Prostate gland (tissue), 2 donors: ENCODE measurements at regions not wholly inside any gene's neighbourhood (a gene's known extent, or its start where the extent isn't known, plus 50 kb on each side); places are given as distances from the start of the nearest gene placed in this dataset.

Source experiments
- DNase-seq: peaks from one replicate; pipeline ENCODE4 v3.0.0-alpha.2; 2019; ENCODE audit warnings: low spot score
- H3K27ac ChIP-seq, 2 donors: fragments of 200-600 bp; sonication (generic); 2 replicates each; pipeline ENCODE4 v1.5.1; 2017 to 2019
- H3K27me3 ChIP-seq: fragments of 200-600 bp; sonication (generic); replicated peaks from 2 replicates; pipeline ENCODE4 v1.5.1; 2019; ENCODE audit not compliant: insufficient read depth
- H3K36me3 ChIP-seq, 2 donors: fragments of 200-600 bp; sonication (generic); 1 replicate in 1 of 2; 2 replicates in 1 of 2; pipeline versions ENCODE4 v1.5.1 to v1.8.1; 2017 to 2019
- H3K4me1 ChIP-seq: fragments of 200-600 bp; sonication (generic); replicated peaks from 2 replicates; pipeline ENCODE4 v1.5.1; 2019
- H3K4me3 ChIP-seq, 2 donors: fragments of 200-600 bp; sonication (generic); 2 replicates each; pipeline ENCODE4 v1.5.1; 2017 to 2019
- H3K9me3 ChIP-seq: fragments of 200-600 bp; sonication (generic); 2 replicates; pipeline ENCODE4 v1.5.1; 2017
- CTCF ChIP-seq, 4 experiments: fragments of 200-600 bp in 2 of 4; fragments of 450-650 bp in 2 of 4; sonication (generic) in 2 of 4; IDR thresholded peaks; 1 replicate in 3 of 4; 2 replicates in 1 of 4; pipeline ENCODE4 v1.5.1; 2016 to 2019; ENCODE audit warnings: antibody characterized with exemption in 4 of 4, mild to moderate bottlenecking in 2 of 4, moderate library complexity in 2 of 4
- POLR2A ChIP-seq: fragments of 450-650 bp; IDR thresholded peaks from one replicate; pipeline ENCODE4 v1.6.1; 2016; ENCODE audit warnings: antibody characterized with exemption, mild to moderate bottlenecking
- POLR2AphosphoS5 ChIP-seq: sonication (generic); formaldehyde crosslinking; IDR thresholded peaks from one replicate; pipeline ENCODE4 v1.6.1; 2017; ENCODE audit warnings: antibody characterized with exemption
- WGBS: methylation state at CpG from one replicate; pipeline ENCODE4 v1.1.5; 2018; 5-methylcytosine and 5-hydroxymethylcytosine counted together
- intact Hi-C: fragments of 100-400 bp; cut with DNase I; formaldehyde crosslinking; loops from one replicate; pipeline ENCODE4 v1.14.2; 2022

- no peak for TF ChIP-seq POLR2AphosphoS5
- TF ChIP-seq CTCF (IDR thresholded peaks at IDR 0.05) = no peak
- TF ChIP-seq POLR2A = no peak
Observed at GRCh38 chr2:175401956-175402469, 220.5 kb upstream of the ATP5MC3 start.

GRCh38 chr2:175400975-175401374 lies 219.5 kb upstream of the ATP5MC3 start:
- Histone ChIP-seq H3K9me3 (no peaks in the 10 kb centered on the region), H3K27ac (no peak overlapping the region), H3K4me3 (no peak overlapping the region), H3K27me3 (no peaks in the 10 kb centered on the region), H3K36me3 (no peaks in the 10 kb centered on the region), H3K4me1 (no peaks in the 10 kb centered on the region)
- intact Hi-C loops = no loop called here
- no peak for DNase-seq
- TF ChIP-seq POLR2AphosphoS5 (no peak), POLR2A (no peak), CTCF (IDR thresholded peaks at IDR 0.05) (no peak)
- WGBS = 91% methylated on average over 6 of the region's 6 CpGs

More at GRCh38 chr2:175401956-175402469, 220.5 kb upstream of the ATP5MC3 start:
- no peaks in the 10 kb centered on the region for H3K9me3 ChIP-seq
- no peak overlapping the region for H3K27ac ChIP-seq
- WGBS = 94% methylated on average over 3 of the region's 3 CpGs
- DNase-seq = no peak
- H3K4me1 ChIP-seq = no peaks in the 10 kb centered on the region
- intact Hi-C loops = no loop called here
- no peaks in the 10 kb centered on the region for H3K27me3 ChIP-seq
- H3K36me3 ChIP-seq = no peaks in the 10 kb centered on the region
- no peak overlapping the region for H3K4me3 ChIP-seq

GRCh38 chr2:175399326-175399725 lies 217.8 kb upstream of the ATP5MC3 start:
- H3K27ac ChIP-seq = no peak overlapping the region
- intact Hi-C loops = no loop called here
- 59% methylated on average over 4 of the region's 4 CpGs for WGBS

GRCh38 chr2:175398848-175399247 lies 217.3 kb upstream of the ATP5MC3 start:
- TF ChIP-seq CTCF (IDR thresholded peaks at IDR 0.05) (no peak), POLR2A (no peak), POLR2AphosphoS5 (no peak)
- H3K9me3 ChIP-seq = no peaks in the 10 kb centered on the region
- no peak overlapping the region for H3K4me3 ChIP-seq
- no peak for DNase-seq
- 86% methylated on average over 6 of the region's 6 CpGs for WGBS
- intact Hi-C loops = no loop called here
- no peaks in the 10 kb centered on the region for H3K36me3 ChIP-seq
- no peak overlapping the region for H3K27ac ChIP-seq
- no peaks in the 10 kb centered on the region for H3K4me1 ChIP-seq
- H3K27me3 ChIP-seq = no peaks in the 10 kb centered on the region

More at GRCh38 chr2:175399326-175399725, 217.8 kb upstream of the ATP5MC3 start:
- H3K9me3 ChIP-seq = no peaks in the 10 kb centered on the region
- H3K4me3 ChIP-seq = no peak overlapping the region
- H3K27me3 ChIP-seq = no peaks in the 10 kb centered on the region
- no peaks in the 10 kb centered on the region for H3K4me1 ChIP-seq
- TF ChIP-seq POLR2A (no peak), CTCF (IDR thresholded peaks at IDR 0.05) (no peak), POLR2AphosphoS5 (no peak)
- H3K36me3 ChIP-seq = no peaks in the 10 kb centered on the region
- no peak for DNase-seq

GRCh38 chr2:175396696-175397095 lies 215.2 kb upstream of the ATP5MC3 start:
- H3K27me3 ChIP-seq = no peaks in the 10 kb centered on the region
- intact Hi-C loops = no loop called here

More at GRCh38 chr2:175396696-175397095, 215.2 kb upstream of the ATP5MC3 start:
- Histone ChIP-seq H3K36me3 (no peaks in the 10 kb centered on the region), H3K9me3 (no peaks in the 10 kb centered on the region), H3K27ac (no peak overlapping the region), H3K4me3 (no peak overlapping the region), H3K4me1 (no peaks in the 10 kb centered on the region)
- DNase-seq = no peak
- TF ChIP-seq POLR2AphosphoS5 (no peak), POLR2A (no peak), CTCF (IDR thresholded peaks at IDR 0.05) (no peak)
